HCT116 (cell line): ENCODE measurements at regions not wholly inside any gene's neighbourhood (a gene's known extent, or its start where the extent isn't known, plus 50 kb on each side); places are given as distances from the start of the nearest gene placed in this dataset.

Source experiments
- ATAC-seq: fragments of 200-7000 bp; cut with Tn5 transposase; 2 replicates; pipeline ENCODE4 v1.9.1; 2020; ENCODE audit warnings: mild to moderate bottlenecking, moderate library complexity
- BruUV-seq: library from RNA; stranded (reverse); fragments of 400-500 nt; replicated peaks from 2 replicates; lab custom pipeline; 2021; lab: Mats Ljungman, UMichigan
- CTCF ChIA-PET: fragments of 300-600 bp; sonication (Branson Sonifier 250); formaldehyde crosslinking; loops from one replicate; lab custom pipeline; 2021; ENCODE audit warnings: antibody characterized with exemption; lab: Charles Lee
- POLR2A ChIA-PET: fragments of 300-600, 350-600 bp; sonication (Branson Sonifier 250); formaldehyde crosslinking; loops from one replicate; lab custom pipeline; 2021; ENCODE audit warnings: antibody characterized with exemption; lab: Charles Lee
- RAD21 ChIA-PET, 2 experiments: fragments of 300-600 bp; sonication (Branson Sonifier 250); formaldehyde crosslinking; loops; one replicate each; lab custom pipeline; 2023; ENCODE audit warnings: low total read pairs in 2 of 2; ENCODE audit not compliant: uncharacterized antibody in 2 of 2, unreplicated experiment in 2 of 2, low non-redundant PET in 1 of 2; lab: Charles Lee
- DNase-seq: peaks from one replicate; pipeline ENCODE4 v3.0.0-alpha.2; 2010; ENCODE audit warnings: low read depth, low spot score
- H2AFZ ChIP-seq: fragments of 200-600 bp; shearing (Covaris generic), sonication (generic); 2 replicates; pipeline ENCODE4 v1.6.1; 2017; ENCODE audit warnings: low read depth, mixed run types, mixed read lengths, antibody characterized with exemption, low read length; ENCODE audit not compliant: poor library complexity, severe bottlenecking
- H3K27ac ChIP-seq: 2 replicates; pipeline ENCODE4 v1.5.1; 2012; ENCODE audit warnings: low read depth, low read length
- H3K27me3 ChIP-seq: fragments of 200-600 bp; sonication (generic); 2 replicates; pipeline ENCODE4 v1.6.1; 2016; ENCODE audit warnings: mixed run types, low read length, mixed read lengths; ENCODE audit not compliant: insufficient read depth
- H3K36me3 ChIP-seq, 2 experiments: fragments of 200-500 bp in 1 of 2; fragments of 200-600 bp in 1 of 2; sonication (Bioruptor generic) in 1 of 2; sonication (generic) in 1 of 2; 2 replicates each; pipeline versions ENCODE4 v1.5.1 to v1.6.1; 2014 to 2016; ENCODE audit warnings: low read length in 2 of 2, inconsistent platforms in 1 of 2, mixed read lengths in 1 of 2, mixed run types in 1 of 2; ENCODE audit not compliant: insufficient read depth in 2 of 2, control insufficient read depth in 1 of 2
- H3K4me1 ChIP-seq, 2 experiments: fragments of 200-600 bp in 1 of 2; sonication (generic) in 1 of 2; 2 replicates each; pipeline versions ENCODE4 v1.5.1 to v1.6.1; 2012 to 2017; ENCODE audit warnings: low read length in 2 of 2, inconsistent platforms in 1 of 2, mild to moderate bottlenecking in 1 of 2, mixed read lengths in 1 of 2, mixed run types in 1 of 2, moderate library complexity in 1 of 2; ENCODE audit not compliant: insufficient read depth in 2 of 2, control insufficient read depth in 1 of 2
- H3K4me2 ChIP-seq: fragments of 200-600 bp; sonication (generic); 2 replicates; pipeline ENCODE4 v1.6.1; 2017; ENCODE audit warnings: mixed run types, low read length, mixed read lengths
- H3K4me3 ChIP-seq, 2 experiments: fragments of 200-600 bp in 1 of 2; sonication (generic) in 1 of 2; replicated peaks in 1 of 2; 2 replicates each; pipeline ENCODE4 v1.5.1; 2011 to 2016; ENCODE audit warnings: low read length in 2 of 2, control low read depth in 1 of 2, low read depth in 1 of 2, mild to moderate bottlenecking in 1 of 2, mixed read lengths in 1 of 2, mixed run types in 1 of 2
- H3K79me2 ChIP-seq: fragments of 200-600 bp; sonication (generic); 2 replicates; pipeline ENCODE4 v1.6.1; 2017; ENCODE audit warnings: mild to moderate bottlenecking, mixed run types, low read length, moderate library complexity, mixed read lengths; ENCODE audit not compliant: insufficient read depth
- H3K9ac ChIP-seq: fragments of 200-600 bp; sonication (generic); 2 replicates; pipeline ENCODE4 v1.6.1; 2016; ENCODE audit warnings: low read length, mixed read lengths
- H3K9me2 ChIP-seq: fragments of 200-600 bp; sonication (generic), shearing (Covaris generic); 2 replicates; pipeline ENCODE4 v1.6.1; 2017; ENCODE audit warnings: mixed run types, mild to moderate bottlenecking, moderate library complexity; ENCODE audit not compliant: insufficient read depth
- H3K9me3 ChIP-seq, 2 experiments: fragments of 200-500 bp in 1 of 2; fragments of 200-600 bp in 1 of 2; sonication (Bioruptor generic) in 1 of 2; sonication (generic) in 1 of 2; 2 replicates each; pipeline ENCODE4 v1.6.1; 2014 to 2017; ENCODE audit warnings: low read length in 2 of 2, mixed read lengths in 2 of 2, inconsistent platforms in 1 of 2, low read depth in 1 of 2, mild to moderate bottlenecking in 1 of 2, mixed run types in 1 of 2, moderate library complexity in 1 of 2; ENCODE audit not compliant: control insufficient read depth in 1 of 2, insufficient read depth in 1 of 2
- H4K20me1 ChIP-seq: fragments of 200-600 bp; sonication (generic), shearing (Covaris generic); 2 replicates; pipeline ENCODE4 v1.6.1; 2017; ENCODE audit warnings: mixed run types, mild to moderate bottlenecking, moderate library complexity; ENCODE audit not compliant: insufficient read depth
- CBX3 ChIP-seq: IDR thresholded peaks from 2 replicates; pipeline ENCODE4 v1.6.1; 2012; ENCODE audit warnings: low read depth
- RAD21 ChIP-seq: IDR thresholded peaks from 2 replicates; pipeline ENCODE4 v1.6.1; 2012; ENCODE audit warnings: low read depth, mild to moderate bottlenecking
- YY1 ChIP-seq: IDR thresholded peaks from 2 replicates; pipeline ENCODE4 v1.6.1; 2011; ENCODE audit warnings: low read length, low read depth, moderate library complexity, mild to moderate bottlenecking; ENCODE audit not compliant: insufficient replicate concordance; ENCODE audit errors: extremely low read depth
- ZNF274 ChIP-seq: fragments of 200-500 bp; sonication (Bioruptor generic); IDR thresholded peaks from 2 replicates; pipeline ENCODE4 v1.6.1; 2014; ENCODE audit warnings: mild to moderate bottlenecking, low read depth, low read length, inconsistent platforms
- intact Hi-C: fragments of 100-400 bp; cut with micrococcal nuclease; formaldehyde crosslinking; loops from 2 replicates; pipeline ENCODE4 v1.10.0; 2022
- TF ChIP-seq, protein P1 (sequence below): IDR thresholded peaks from 2 replicates; pipeline ENCODE4 v1.6.1; 2012

DNA sequence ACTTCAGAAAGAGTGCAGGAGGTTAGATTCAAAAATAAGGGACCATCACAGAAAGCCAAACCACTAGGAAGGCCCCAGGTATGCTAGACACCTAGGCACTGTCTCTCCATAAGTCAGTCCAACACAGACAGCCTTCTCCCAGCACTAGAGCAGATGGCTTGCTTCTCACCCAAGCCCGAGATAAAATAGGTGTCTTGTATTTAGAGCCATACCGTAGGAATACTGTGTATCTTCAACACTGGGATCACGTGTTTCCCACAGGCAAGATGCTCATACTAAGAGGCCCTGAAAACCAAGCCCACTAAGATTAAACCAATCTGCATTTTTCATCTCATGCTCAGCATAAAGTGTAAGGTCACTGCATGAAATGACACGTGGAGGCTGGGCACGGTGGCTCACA, 223.3 kb upstream of the KAZN start:
- intact Hi-C loops = no loop called here
- H3K4me3 ChIP-seq = no peak overlapping the region
- no peak for TF ChIP-seq ZNF274
- H3K9ac ChIP-seq = no peak overlapping the region
- no TSS peak for BruUV-seq
- POLR2A ChIA-PET = no interaction called here
- DNase-seq (no peak), ATAC-seq (no peak)
- no peaks in the 10 kb centered on the region for H3K79me2 ChIP-seq
- H3K4me1 ChIP-seq = no peaks in the 10 kb centered on the region
- RAD21 ChIA-PET = no interaction called here
- CTCF ChIA-PET = no interaction called here
- no peak overlapping the region for H3K27ac ChIP-seq
- no peaks in the 10 kb centered on the region for H3K9me2 ChIP-seq
- peaks cover 4% of the 10 kb centered on the region; the same call in 1 of the 2 replicates for H3K27me3 ChIP-seq
- H4K20me1 ChIP-seq = no peaks in the 10 kb centered on the region
- no peaks in the 10 kb centered on the region for H3K36me3 ChIP-seq
- no peak overlapping the region for H2AFZ ChIP-seq
- no peaks in the 10 kb centered on the region for H3K9me3 ChIP-seq
- no peak overlapping the region for H3K4me2 ChIP-seq

DNA sequence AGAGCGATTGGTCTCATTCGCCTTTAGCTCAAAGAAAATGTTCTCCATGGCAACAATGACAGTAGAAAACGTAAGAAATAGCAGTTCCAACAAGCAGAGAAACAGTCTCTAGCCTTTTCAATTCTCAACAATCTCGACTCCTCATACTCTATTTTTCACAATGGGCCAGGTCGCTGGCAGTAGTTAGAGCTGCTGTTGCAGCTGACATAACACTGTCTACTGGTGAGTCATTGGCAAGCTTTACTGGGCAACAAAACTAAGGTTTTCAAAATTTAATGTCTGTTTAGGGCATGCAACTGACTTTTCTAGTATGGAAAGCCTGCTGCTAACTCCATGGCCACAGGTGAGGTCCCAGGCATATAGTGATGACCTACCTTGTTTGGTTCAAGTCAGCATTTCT, 221.1 kb upstream of the KAZN start:
- ChIA-PET POLR2A (no interaction called here), RAD21 (no interaction called here), CTCF (no interaction called here)
- Histone ChIP-seq H3K27ac (no peak overlapping the region), H3K79me2 (no peaks in the 10 kb centered on the region), H2AFZ (no peak overlapping the region), H3K4me2 (no peak overlapping the region), H4K20me1 (no peaks in the 10 kb centered on the region), H3K9me2 (no peaks in the 10 kb centered on the region), H3K4me1 (no peaks in the 10 kb centered on the region), H3K4me3 (no peak overlapping the region), H3K36me3 (no peaks in the 10 kb centered on the region), H3K9ac (no peak overlapping the region), H3K9me3 (no peaks in the 10 kb centered on the region), H3K27me3 (no peaks in the 10 kb centered on the region)
- ATAC-seq (no peak), DNase-seq (no peak)
- intact Hi-C loops = no loop called here
- no peak for TF ChIP-seq CBX3
- no peak for TF ChIP-seq YY1
- TF ChIP-seq, protein P1, sequence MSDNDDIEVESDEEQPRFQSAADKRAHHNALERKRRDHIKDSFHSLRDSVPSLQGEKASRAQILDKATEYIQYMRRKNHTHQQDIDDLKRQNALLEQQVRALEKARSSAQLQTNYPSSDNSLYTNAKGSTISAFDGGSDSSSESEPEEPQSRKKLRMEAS = no peak
- no peak for TF ChIP-seq RAD21
- BruUV-seq = no TSS peak
